Upper lobe of left lung (tissue), 6 donors: ENCODE measurements at regions not wholly inside any gene's neighbourhood (a gene's known extent, or its start where the extent isn't known, plus 50 kb on each side); places are given as distances from the start of the nearest gene placed in this dataset.

ENCODE experiments used
- ATAC-seq, 2 donors: fragments of 200-7000 bp; cut with Tn5 transposase; one replicate each; pipeline ENCODE4 v1.9.1; 2022; ENCODE audit warnings: mild to moderate bottlenecking in 2 of 2, moderate library complexity in 2 of 2; ENCODE audit not compliant: low FRiP score in 2 of 2
- DNase-seq, 2 donors: peaks; one replicate each; pipeline ENCODE4 v3.0.0-alpha.2; 2019 to 2020
- H3K27ac ChIP-seq, 4 donors: fragments of 200-600 bp; sonication (generic); one replicate each; pipeline ENCODE4 v1.5.1; 2016 to 2019
- H3K27me3 ChIP-seq, 4 donors: fragments of 200-600 bp; sonication (generic); one replicate each; pipeline ENCODE4 v1.5.1; 2017 to 2019
- H3K36me3 ChIP-seq, 4 donors: fragments of 200-600 bp; sonication (generic); one replicate each; pipeline ENCODE4 v1.5.1; 2016 to 2019
- H3K4me1 ChIP-seq, 4 donors: fragments of 200-600 bp; sonication (generic); one replicate each; pipeline ENCODE4 v1.5.1; 2018 to 2019
- H3K4me3 ChIP-seq, 4 donors: fragments of 200-600 bp; sonication (generic); one replicate each; pipeline ENCODE4 v1.5.1; 2017 to 2019; ENCODE audit warnings: mild to moderate bottlenecking in 2 of 4, moderate library complexity in 1 of 4
- H3K9me3 ChIP-seq, 4 donors: fragments of 200-600 bp; sonication (generic); one replicate each; pipeline ENCODE4 v1.5.1; 2018 to 2019
- CTCF ChIP-seq, 6 experiments: fragments of 450-650 bp in 4 of 6; fragments of 200-600 bp in 2 of 6; sonication (generic) in 2 of 6; IDR thresholded peaks; one replicate each; pipeline ENCODE4 v1.5.1; 2016 to 2019; ENCODE audit warnings: antibody characterized with exemption in 6 of 6
- EP300 ChIP-seq, 4 donors: sonication (generic); formaldehyde crosslinking; IDR thresholded peaks; one replicate each; pipeline ENCODE4 v1.5.1; 2017; ENCODE audit warnings: antibody characterized with exemption in 4 of 4, control low read depth in 2 of 4
- POLR2A ChIP-seq, 4 donors: fragments of 450-650 bp; IDR thresholded peaks; one replicate each; pipeline ENCODE4 v1.5.1; 2016 to 2017; ENCODE audit warnings: antibody characterized with exemption in 4 of 4, mild to moderate bottlenecking in 2 of 4
- POLR2AphosphoS5 ChIP-seq, 2 donors: sonication (generic); formaldehyde crosslinking; IDR thresholded peaks; one replicate each; pipeline ENCODE4 v1.5.1; 2017; ENCODE audit warnings: antibody characterized with exemption in 2 of 2
- WGBS, 2 donors: methylation state at CpG; one replicate each; pipeline ENCODE4 v1.1.5; 2017 to 2018; 5-methylcytosine and 5-hydroxymethylcytosine counted together
- donor health status: DM: no; HTN: no; CAD: no; lungs with moderate emphysema.
- donor health status: DM: no; HTN: yes; CAD: no; lungs with severe emphysema.

GRCh38 chr2:56933976-56934375, 750.2 kb downstream of the CCDC85A start:
- DNase-seq (no peak), ATAC-seq (no peak)
- H3K4me1 ChIP-seq = no peaks in the 10 kb centered on the region
- TF ChIP-seq POLR2A (IDR thresholded peaks at IDR 0.05) (no peak), POLR2AphosphoS5 (IDR thresholded peaks at IDR 0.05) (no peak), CTCF (IDR thresholded peaks at IDR 0.05) (no peak), EP300 (IDR thresholded peaks at IDR 0.05) (no peak)
- 77 to 79% methylated on average over 2 of the region's 2 CpGs for WGBS, 2 donors
- no peaks in the 10 kb centered on the region for H3K9me3 ChIP-seq
- H3K36me3 ChIP-seq = no peaks in the 10 kb centered on the region
- no peaks in the 10 kb centered on the region for H3K27me3 ChIP-seq
- no peak overlapping the region for H3K4me3 ChIP-seq
- no peak overlapping the region for H3K27ac ChIP-seq

GRCh38 chr2:56934866-56935265, 751.1 kb downstream of the CCDC85A start:
- Histone ChIP-seq H3K27ac (no peak overlapping the region), H3K4me3 (no peak overlapping the region), H3K9me3 (no peaks in the 10 kb centered on the region), H3K4me1 (no peaks in the 10 kb centered on the region), H3K27me3 (no peaks in the 10 kb centered on the region), H3K36me3 (no peaks in the 10 kb centered on the region)
- no peak for ATAC-seq
- WGBS, 2 donors = 83 to 93% methylated on average over 1 of the region's 1 CpG
- TF ChIP-seq EP300 (IDR thresholded peaks at IDR 0.05) (no peak), POLR2A (IDR thresholded peaks at IDR 0.05) (no peak), CTCF (IDR thresholded peaks at IDR 0.05) (no peak), POLR2AphosphoS5 (IDR thresholded peaks at IDR 0.05) (no peak)
- DNase-seq = no peak

GRCh38 chr2:56940054-56940453, 756.3 kb downstream of the CCDC85A start:
- ATAC-seq (no peak), DNase-seq (no peak)
- Histone ChIP-seq H3K4me3 (no peak overlapping the region), H3K9me3 (no peaks in the 10 kb centered on the region), H3K4me1 (no peaks in the 10 kb centered on the region), H3K36me3 (no peaks in the 10 kb centered on the region), H3K27me3 (no peaks in the 10 kb centered on the region), H3K27ac (no peak overlapping the region)
- TF ChIP-seq EP300 (IDR thresholded peaks at IDR 0.05) = no peak
- no peak for TF ChIP-seq POLR2A (IDR thresholded peaks at IDR 0.05)
- no peak for TF ChIP-seq CTCF (IDR thresholded peaks at IDR 0.05)
- no peak for TF ChIP-seq POLR2AphosphoS5 (IDR thresholded peaks at IDR 0.05)

GRCh38 chr2:56952871-56953270, 769.1 kb downstream of the CCDC85A start:
- Histone ChIP-seq H3K27ac (no peak overlapping the region), H3K27me3 (no peaks in the 10 kb centered on the region), H3K9me3 (peaks cover 0 to 6% (median 0%) of the 10 kb centered on the region in 4 donors), H3K4me1 (no peaks in the 10 kb centered on the region), H3K4me3 (no peak overlapping the region), H3K36me3 (no peaks in the 10 kb centered on the region)
- 89 to 93% methylated on average over 2 of the region's 2 CpGs for WGBS, 2 donors
- TF ChIP-seq POLR2AphosphoS5 (IDR thresholded peaks at IDR 0.05) (no peak), CTCF (IDR thresholded peaks at IDR 0.05) (no peak), EP300 (IDR thresholded peaks at IDR 0.05) (no peak), POLR2A (IDR thresholded peaks at IDR 0.05) (no peak)
- DNase-seq = no peak
- ATAC-seq = no peak

GRCh38 chr2:56960581-56960980, 776.8 kb downstream of the CCDC85A start:
- TF ChIP-seq CTCF (IDR thresholded peaks at IDR 0.05) (no peak), POLR2A (IDR thresholded peaks at IDR 0.05) (no peak)
- Histone ChIP-seq H3K4me3 (no peak overlapping the region), H3K36me3 (no peaks in the 10 kb centered on the region), H3K27me3 (no peaks in the 10 kb centered on the region), H3K4me1 (no peaks in the 10 kb centered on the region), H3K27ac (no peak overlapping the region), H3K9me3 (peaks cover 0 to 6% (median 0%) of the 10 kb centered on the region in 4 donors)
- no peak for DNase-seq
- ATAC-seq = no peak
- 75 to 91% methylated on average over 1 of the region's 1 CpG for WGBS, 2 donors
